IMR-90 (cell line): ENCODE measurements at regions not wholly inside any gene's neighbourhood (a gene's known extent, or its start where the extent isn't known, plus 50 kb on each side); places are given as distances from the start of the nearest gene placed in this dataset.

ENCODE experiments used
- ATAC-seq: fragments of 200-7000 bp; cut with Tn5 transposase; 2 replicates; pipeline ENCODE4 v1.9.1; 2020; ENCODE audit warnings: low read depth, mild to moderate bottlenecking, moderate library complexity
- BruUV-seq: library from RNA; stranded (reverse); fragments of 400-500 nt; replicated peaks from 2 replicates; lab custom pipeline; 2021; lab: Mats Ljungman, UMichigan
- CTCF ChIA-PET: fragments of 300-600 bp; formaldehyde crosslinking; extraction: SDS; loops from one replicate; lab custom pipeline; 2021; ENCODE audit warnings: antibody characterized with exemption; lab: Yijun Ruan, JAX
- POLR2A ChIA-PET: fragments of 300-600 bp; sonication (Branson Sonifier 250); formaldehyde crosslinking; loops from one replicate; lab custom pipeline; 2022; ENCODE audit warnings: antibody characterized with exemption; ENCODE audit not compliant: unreplicated experiment; lab: Charles Lee
- DNase-seq: peaks from one replicate; pipeline ENCODE4 v3.0.0; 2013
- H2AFZ ChIP-seq: replicated peaks from 2 replicates; pipeline ENCODE3; 2013; ENCODE audit warnings: low read length, mild to moderate bottlenecking; ENCODE audit not compliant: poor library complexity
- H2AK5ac ChIP-seq: 2 replicates; pipeline ENCODE4 v1.6.1; 2013; ENCODE audit warnings: low read depth, low read length, inconsistent platforms
- H2AK9ac ChIP-seq: replicated peaks from 2 replicates; pipeline ENCODE3; 2013; ENCODE audit warnings: mild to moderate bottlenecking, low read depth, low read length, moderate library complexity; ENCODE audit not compliant: poor library complexity
- H2BK120ac ChIP-seq: 2 replicates; pipeline ENCODE4 v1.6.1; 2013; ENCODE audit warnings: low read depth, low read length, inconsistent platforms
- H2BK15ac ChIP-seq: 3 replicates; pipeline ENCODE4 v1.6.1; 2013; ENCODE audit warnings: low read depth, low read length, inconsistent platforms
- H2BK20ac ChIP-seq: 2 replicates; pipeline ENCODE4 v1.6.1; 2013; ENCODE audit warnings: low read depth, mild to moderate bottlenecking, inconsistent platforms, low read length, moderate library complexity
- H2BK5ac ChIP-seq: 2 replicates; pipeline ENCODE4 v1.6.1; 2013; ENCODE audit warnings: mild to moderate bottlenecking, low read depth, low read length, inconsistent platforms; ENCODE audit not compliant: poor library complexity, severe bottlenecking
- H3K14ac ChIP-seq: replicated peaks from 2 replicates; pipeline ENCODE4 v1.6.1; 2013; ENCODE audit warnings: low read depth, low read length, inconsistent platforms
- H3K18ac ChIP-seq: 2 replicates; pipeline ENCODE4 v1.6.1; 2013; ENCODE audit warnings: low read depth, low read length, control low read depth
- H3K23ac ChIP-seq: 2 replicates; pipeline ENCODE4 v1.6.1; 2013; ENCODE audit warnings: low read depth, low read length, inconsistent platforms
- H3K27ac ChIP-seq: 2 replicates; pipeline ENCODE4 v1.5.1; 2013; ENCODE audit warnings: mild to moderate bottlenecking, control low read depth, low read length; ENCODE audit not compliant: insufficient read depth
- H3K27me3 ChIP-seq: 2 replicates; pipeline ENCODE4 v1.6.1; 2013; ENCODE audit warnings: low read length; ENCODE audit not compliant: control insufficient read depth, insufficient read depth
- H3K36me3 ChIP-seq: 2 replicates; pipeline ENCODE4 v1.6.1; 2013; ENCODE audit warnings: low read length, mixed read lengths; ENCODE audit not compliant: control insufficient read depth, insufficient read depth
- H3K4ac ChIP-seq: 2 replicates; pipeline ENCODE4 v1.6.1; 2013; ENCODE audit warnings: low read depth, low read length, inconsistent platforms
- H3K4me1 ChIP-seq: 2 replicates; pipeline ENCODE4 v1.6.1; 2013; ENCODE audit warnings: low read length, mixed read lengths; ENCODE audit not compliant: control insufficient read depth, insufficient read depth
- H3K4me2 ChIP-seq: 2 replicates; pipeline ENCODE4 v1.6.1; 2013; ENCODE audit warnings: low read depth, mild to moderate bottlenecking, control low read depth, low read length, moderate library complexity
- H3K4me3 ChIP-seq: 2 replicates; pipeline ENCODE4 v1.5.1; 2013; ENCODE audit warnings: low read depth, mild to moderate bottlenecking, control low read depth, low read length, moderate library complexity; ENCODE audit not compliant: insufficient read depth
- H3K56ac ChIP-seq: 2 replicates; pipeline ENCODE4 v1.6.1; 2013; ENCODE audit warnings: low read length, inconsistent platforms; ENCODE audit not compliant: insufficient read depth; ENCODE audit errors: extremely low read depth
- H3K79me1 ChIP-seq, 2 experiments: 2 replicates each; pipeline ENCODE4 v1.6.1; 2013; ENCODE audit warnings: low read length in 2 of 2, inconsistent platforms in 1 of 2, low read depth in 1 of 2
- H3K9ac ChIP-seq: 2 replicates; pipeline ENCODE4 v1.6.1; 2013; ENCODE audit warnings: low read depth, low read length, control low read depth
- H3K9me1 ChIP-seq: 2 replicates; pipeline ENCODE4 v1.6.1; 2013; ENCODE audit warnings: low read length, inconsistent platforms; ENCODE audit not compliant: insufficient read depth
- H3K9me3 ChIP-seq: 2 replicates; pipeline ENCODE4 v1.6.1; 2013; ENCODE audit warnings: low read length; ENCODE audit not compliant: control insufficient read depth, insufficient read depth
- H4K20me1 ChIP-seq: 2 replicates; pipeline ENCODE4 v1.6.1; 2013; ENCODE audit warnings: low read length, inconsistent platforms; ENCODE audit not compliant: insufficient read depth
- H4K5ac ChIP-seq: 2 replicates; pipeline ENCODE4 v1.6.1; 2013; ENCODE audit warnings: mild to moderate bottlenecking, low read depth, low read length, control low read depth
- H4K8ac ChIP-seq, 2 experiments: 2 replicates each; pipeline ENCODE4 v1.6.1; 2013; ENCODE audit warnings: low read depth in 2 of 2, low read length in 2 of 2, control low read depth in 1 of 2, inconsistent platforms in 1 of 2
- H4K91ac ChIP-seq: 2 replicates; pipeline ENCODE4 v1.6.1; 2013; ENCODE audit warnings: low read depth, low read length, inconsistent platforms; ENCODE audit not compliant: insufficient read depth
- BHLHE40 ChIP-seq: fragments of 150-350 bp; IDR thresholded peaks from 2 replicates; pipeline ENCODE4 v1.6.1; 2016; ENCODE audit warnings: mild to moderate bottlenecking, low read depth, low read length
- MXI1 ChIP-seq: IDR thresholded peaks from 2 replicates; pipeline ENCODE4 v1.6.1; 2012; ENCODE audit warnings: low read depth, mild to moderate bottlenecking, low read length, moderate library complexity, borderline replicate concordance
- RFX5 ChIP-seq: IDR thresholded peaks from 2 replicates; pipeline ENCODE4 v1.8.0; 2012; ENCODE audit warnings: low read depth, mild to moderate bottlenecking, low read length, moderate library complexity
- WGBS, 2 experiments: methylation state at CpG; one replicate each; pipeline versions ENCODE4 v1.1.5 to v1.1.7; 2013; ENCODE audit warnings: missing lambda C conversion rate in 2 of 2; ENCODE audit not compliant: insufficient read length in 1 of 2; ENCODE audit errors: extremely low coverage in 2 of 2; 5-methylcytosine and 5-hydroxymethylcytosine counted together
- dilution Hi-C: fragments of 300-500 bp; cut with HindIII; formaldehyde crosslinking; loops from one replicate; pipeline ENCODE4 v1.14.3; 2018; ENCODE audit warnings: low sequenced_read_pairs; ENCODE audit not compliant: unreplicated experiment
- in situ Hi-C: fragments of 300-500 bp; cut with MboI; formaldehyde crosslinking; loops from 3 replicates; pipeline ENCODE4 v1.14.3; 2019; ENCODE audit warnings: low sequenced_read_pairs, inconsistent platforms, mixed read lengths
- intact Hi-C: fragments of 100-400 bp; cut with micrococcal nuclease; formaldehyde crosslinking; loops from 2 replicates; pipeline ENCODE4 v1.10.0; 2022

- H3K14ac ChIP-seq: no peak overlapping the region
- no peak overlapping the region for H3K18ac ChIP-seq
- peaks cover 9% of the 10 kb centered on the region; the same call in 1 of the 2 replicates for H3K9me3 ChIP-seq
- H3K27me3 ChIP-seq: no peaks in the 10 kb centered on the region
- ChIA-PET POLR2A (no interaction called here), CTCF (no interaction called here)
- ATAC-seq (no peak), DNase-seq (no peak)
- no peak overlapping the region for H2BK20ac ChIP-seq
- no peak overlapping the region for H2BK15ac ChIP-seq
- intact Hi-C loops: no loop called here
- no peak overlapping the region for H2BK120ac ChIP-seq
- no peak overlapping the region for H2AK9ac ChIP-seq
- in situ Hi-C loops: no loop called here
- H3K9ac ChIP-seq: no peak overlapping the region
- no CpG with 5 or more reads among the region's 1 CpG for WGBS, 2 experiments
- H3K23ac ChIP-seq: no peak overlapping the region
- no peak overlapping the region for H4K8ac ChIP-seq
- H4K20me1 ChIP-seq: no peaks in the 10 kb centered on the region
- H2BK5ac ChIP-seq: no peak overlapping the region
- TF ChIP-seq MXI1: no peak
- TF ChIP-seq BHLHE40: no peak
- TF ChIP-seq RFX5: no peak
- H3K4ac ChIP-seq: no peak overlapping the region
- dilution Hi-C loops: no loop called here
- no peak overlapping the region for H3K56ac ChIP-seq
- H2AFZ ChIP-seq: no peak overlapping the region
- H3K79me1 ChIP-seq: no peaks in the 10 kb centered on the region
- no peaks in the 10 kb centered on the region for H3K4me1 ChIP-seq
- no TSS peak for BruUV-seq
- H3K4me2 ChIP-seq: no peak overlapping the region
- no peak overlapping the region for H4K5ac ChIP-seq
- no peak overlapping the region for H4K91ac ChIP-seq
- H3K27ac ChIP-seq: no peak overlapping the region
- no peak overlapping the region for H3K4me3 ChIP-seq
- no peak overlapping the region for H2AK5ac ChIP-seq
- no peaks in the 10 kb centered on the region for H3K36me3 ChIP-seq
- H3K9me1 ChIP-seq: no peaks in the 10 kb centered on the region
Measured at GRCh38 chr5:166725593-166725992, 1565.9 kb upstream of the WWC1 start.
